SK-N-SH (cell line): ENCODE measurements at regions not wholly inside any gene's neighbourhood (a gene's known extent, or its start where the extent isn't known, plus 50 kb on each side); places are given as distances from the start of the nearest gene placed in this dataset.

ENCODE experiments used
- ELF1 ChIP-seq: IDR thresholded peaks from 2 replicates; pipeline ENCODE4 v1.4.0; 2012
- EP300 ChIP-seq, 2 experiments: IDR thresholded peaks; 2 replicates each; pipeline versions ENCODE4 v1.4.0 to v1.6.1; 2012; ENCODE audit warnings: borderline replicate concordance in 1 of 2, low read depth in 1 of 2, low read length in 1 of 2
- EZH2phosphoT487 ChIP-seq: fragments of 200-600 bp; sonication (generic); IDR thresholded peaks from 2 replicates; pipeline ENCODE4 v1.6.1; 2017; ENCODE audit warnings: low read depth, mixed run types, mild to moderate bottlenecking, antibody characterized with exemption, moderate library complexity, borderline replicate concordance
- FOSL2 ChIP-seq: IDR thresholded peaks from 2 replicates; pipeline ENCODE4 v1.4.0; 2012; ENCODE audit warnings: low read depth, mild to moderate bottlenecking, moderate library complexity, borderline replicate concordance
- GABPA ChIP-seq: IDR thresholded peaks from 2 replicates; pipeline ENCODE4 v1.4.0; 2012; ENCODE audit warnings: low read depth, mild to moderate bottlenecking
- JUND ChIP-seq: IDR thresholded peaks from 2 replicates; pipeline ENCODE4 v1.4.0; 2012
- POLR2AphosphoS5 ChIP-seq: IDR thresholded peaks from 2 replicates; pipeline ENCODE4 v1.6.1; 2012; ENCODE audit warnings: low read depth, low read length
- RFX5 ChIP-seq: IDR thresholded peaks from 2 replicates; pipeline ENCODE4 v1.6.1; 2012; ENCODE audit warnings: mild to moderate bottlenecking, improper control_type of control experiment, low read length
- SMC3 ChIP-seq: IDR thresholded peaks from 2 replicates; pipeline ENCODE4 v1.6.1; 2012; ENCODE audit warnings: low read depth, low read length, improper control_type of control experiment
- TEAD4 ChIP-seq: IDR thresholded peaks from 2 replicates; pipeline ENCODE4 v1.4.0; 2012; ENCODE audit warnings: mild to moderate bottlenecking, borderline replicate concordance; ENCODE audit not compliant: insufficient read depth
- TF ChIP-seq, protein P1 (sequence below): fragments of 200-600 bp; sonication (generic); IDR thresholded peaks from 2 replicates; pipeline ENCODE4 v1.6.1; 2017; ENCODE audit warnings: antibody characterized with exemption, mild to moderate bottlenecking, moderate library complexity
- TF ChIP-seq, protein P2 (sequence below): IDR thresholded peaks from 2 replicates; pipeline ENCODE4; 2012
- TF ChIP-seq, protein P3 (sequence below): fragments of 150-350 bp; IDR thresholded peaks from 2 replicates; pipeline ENCODE4 v1.6.1; 2017; ENCODE audit warnings: antibody characterized with exemption, low read length, low read depth, borderline replicate concordance

DNA sequence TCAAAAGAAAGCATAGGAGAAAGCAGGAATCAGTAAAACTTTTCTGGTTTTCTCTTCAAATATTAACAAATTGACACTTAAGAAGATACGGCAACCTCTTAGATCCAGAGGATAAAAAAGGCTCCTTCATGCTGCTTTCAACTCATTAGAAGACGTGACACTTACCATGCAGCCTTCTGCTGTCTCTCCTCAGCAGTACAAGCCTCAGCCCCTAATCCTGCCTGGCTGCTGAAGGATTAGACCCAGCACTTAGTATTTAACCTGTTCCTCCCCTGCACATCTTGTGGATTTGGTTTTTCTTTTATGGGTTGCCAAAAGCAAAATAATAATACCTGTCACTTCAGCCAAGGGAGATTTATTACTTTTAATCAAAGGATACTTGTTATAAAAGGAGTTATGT is 108.4 kb downstream of the LYZL1 start:
- TF ChIP-seq JUND: no peak
- TF ChIP-seq, protein P1, sequence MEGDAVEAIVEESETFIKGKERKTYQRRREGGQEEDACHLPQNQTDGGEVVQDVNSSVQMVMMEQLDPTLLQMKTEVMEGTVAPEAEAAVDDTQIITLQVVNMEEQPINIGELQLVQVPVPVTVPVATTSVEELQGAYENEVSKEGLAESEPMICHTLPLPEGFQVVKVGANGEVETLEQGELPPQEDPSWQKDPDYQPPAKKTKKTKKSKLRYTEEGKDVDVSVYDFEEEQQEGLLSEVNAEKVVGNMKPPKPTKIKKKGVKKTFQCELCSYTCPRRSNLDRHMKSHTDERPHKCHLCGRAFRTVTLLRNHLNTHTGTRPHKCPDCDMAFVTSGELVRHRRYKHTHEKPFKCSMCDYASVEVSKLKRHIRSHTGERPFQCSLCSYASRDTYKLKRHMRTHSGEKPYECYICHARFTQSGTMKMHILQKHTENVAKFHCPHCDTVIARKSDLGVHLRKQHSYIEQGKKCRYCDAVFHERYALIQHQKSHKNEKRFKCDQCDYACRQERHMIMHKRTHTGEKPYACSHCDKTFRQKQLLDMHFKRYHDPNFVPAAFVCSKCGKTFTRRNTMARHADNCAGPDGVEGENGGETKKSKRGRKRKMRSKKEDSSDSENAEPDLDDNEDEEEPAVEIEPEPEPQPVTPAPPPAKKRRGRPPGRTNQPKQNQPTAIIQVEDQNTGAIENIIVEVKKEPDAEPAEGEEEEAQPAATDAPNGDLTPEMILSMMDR: no peak
- no peak for TF ChIP-seq RFX5
- no peak for TF ChIP-seq TEAD4
- TF ChIP-seq, protein P2, sequence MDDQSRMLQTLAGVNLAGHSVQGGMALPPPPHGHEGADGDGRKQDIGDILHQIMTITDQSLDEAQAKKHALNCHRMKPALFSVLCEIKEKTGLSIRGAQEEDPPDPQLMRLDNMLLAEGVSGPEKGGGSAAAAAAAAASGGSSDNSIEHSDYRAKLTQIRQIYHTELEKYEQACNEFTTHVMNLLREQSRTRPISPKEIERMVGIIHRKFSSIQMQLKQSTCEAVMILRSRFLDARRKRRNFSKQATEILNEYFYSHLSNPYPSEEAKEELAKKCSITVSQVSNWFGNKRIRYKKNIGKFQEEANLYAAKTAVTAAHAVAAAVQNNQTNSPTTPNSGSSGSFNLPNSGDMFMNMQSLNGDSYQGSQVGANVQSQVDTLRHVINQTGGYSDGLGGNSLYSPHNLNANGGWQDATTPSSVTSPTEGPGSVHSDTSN: no peak
- TF ChIP-seq, protein P3, sequence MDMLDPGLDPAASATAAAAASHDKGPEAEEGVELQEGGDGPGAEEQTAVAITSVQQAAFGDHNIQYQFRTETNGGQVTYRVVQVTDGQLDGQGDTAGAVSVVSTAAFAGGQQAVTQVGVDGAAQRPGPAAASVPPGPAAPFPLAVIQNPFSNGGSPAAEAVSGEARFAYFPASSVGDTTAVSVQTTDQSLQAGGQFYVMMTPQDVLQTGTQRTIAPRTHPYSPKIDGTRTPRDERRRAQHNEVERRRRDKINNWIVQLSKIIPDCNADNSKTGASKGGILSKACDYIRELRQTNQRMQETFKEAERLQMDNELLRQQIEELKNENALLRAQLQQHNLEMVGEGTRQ: no peak
- no peak for TF ChIP-seq EP300 (IDR thresholded peaks at IDR 0.05; ENCODE audit: borderline replicate concordance in 1 of 2, low read depth in 1 of 2, low read length in 1 of 2)
- no peak for TF ChIP-seq EZH2phosphoT487
- no peak for TF ChIP-seq GABPA
- no peak for TF ChIP-seq SMC3
- TF ChIP-seq POLR2AphosphoS5: no peak
- TF ChIP-seq ELF1: no peak
- no peak for TF ChIP-seq FOSL2
